Sigmoid colon (tissue), 4 donors: ENCODE measurements at regions not wholly inside any gene's neighbourhood (a gene's known extent, or its start where the extent isn't known, plus 50 kb on each side); places are given as distances from the start of the nearest gene placed in this dataset.

Source experiments
- EP300 ChIP-seq, 4 donors: sonication (generic); formaldehyde crosslinking; IDR thresholded peaks; one replicate each; pipeline ENCODE4 v1.6.1; 2017; ENCODE audit warnings: antibody characterized with exemption in 4 of 4
- POLR2AphosphoS5 ChIP-seq, 4 donors: sonication (generic); formaldehyde crosslinking; IDR thresholded peaks; one replicate each; pipeline ENCODE4 v1.6.1; 2017; ENCODE audit warnings: antibody characterized with exemption in 4 of 4
- TF ChIP-seq, protein P1 (sequence below), 4 experiments: fragments of 450-650 bp in 3 of 4; fragments of 200-600 bp in 1 of 4; IDR thresholded peaks; one replicate each; pipeline ENCODE4 v1.5.1; 2016 to 2019; ENCODE audit warnings: antibody characterized with exemption in 4 of 4, mild to moderate bottlenecking in 3 of 4, moderate library complexity in 2 of 4

- TF ChIP-seq, protein P1, sequence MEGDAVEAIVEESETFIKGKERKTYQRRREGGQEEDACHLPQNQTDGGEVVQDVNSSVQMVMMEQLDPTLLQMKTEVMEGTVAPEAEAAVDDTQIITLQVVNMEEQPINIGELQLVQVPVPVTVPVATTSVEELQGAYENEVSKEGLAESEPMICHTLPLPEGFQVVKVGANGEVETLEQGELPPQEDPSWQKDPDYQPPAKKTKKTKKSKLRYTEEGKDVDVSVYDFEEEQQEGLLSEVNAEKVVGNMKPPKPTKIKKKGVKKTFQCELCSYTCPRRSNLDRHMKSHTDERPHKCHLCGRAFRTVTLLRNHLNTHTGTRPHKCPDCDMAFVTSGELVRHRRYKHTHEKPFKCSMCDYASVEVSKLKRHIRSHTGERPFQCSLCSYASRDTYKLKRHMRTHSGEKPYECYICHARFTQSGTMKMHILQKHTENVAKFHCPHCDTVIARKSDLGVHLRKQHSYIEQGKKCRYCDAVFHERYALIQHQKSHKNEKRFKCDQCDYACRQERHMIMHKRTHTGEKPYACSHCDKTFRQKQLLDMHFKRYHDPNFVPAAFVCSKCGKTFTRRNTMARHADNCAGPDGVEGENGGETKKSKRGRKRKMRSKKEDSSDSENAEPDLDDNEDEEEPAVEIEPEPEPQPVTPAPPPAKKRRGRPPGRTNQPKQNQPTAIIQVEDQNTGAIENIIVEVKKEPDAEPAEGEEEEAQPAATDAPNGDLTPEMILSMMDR (IDR thresholded peaks at IDR 0.05): no peak
- TF ChIP-seq POLR2AphosphoS5 (IDR thresholded peaks at IDR 0.05) (no peak), EP300 (IDR thresholded peaks at IDR 0.05) (no peak)
Measured at GRCh38 chr10:44464503-44464902, 79.6 kb upstream of the CXCL12 start.
